CD14-positive monocyte (primary cell): ENCODE measurements at regions not wholly inside any gene's neighbourhood (a gene's known extent, or its start where the extent isn't known, plus 50 kb on each side); places are given as distances from the start of the nearest gene placed in this dataset.

Source experiments
- DNase-seq, 3 donors: peaks; one replicate each; pipeline ENCODE4 v3.0.0-alpha.2; 2011 to 2022
- H2AFZ ChIP-seq: 2 replicates; pipeline ENCODE4 v1.6.0; 2012; ENCODE audit warnings: mild to moderate bottlenecking, low read depth, low read length, inconsistent platforms; ENCODE audit not compliant: insufficient read depth, poor library complexity, severe bottlenecking
- H3K27ac ChIP-seq, 2 donors: 1 replicate in 1 of 2; 2 replicates in 1 of 2; pipeline ENCODE4 v1.5.1; 2012 to 2013; ENCODE audit warnings: low read length in 2 of 2, control low read depth in 1 of 2, inconsistent platforms in 1 of 2, low read depth in 1 of 2, mild to moderate bottlenecking in 1 of 2
- H3K27me3 ChIP-seq, 2 donors: one replicate each; pipeline versions ENCODE4 v1.6.0 to v1.6.1; 2011 to 2013; ENCODE audit warnings: low read length in 2 of 2; ENCODE audit not compliant: control insufficient read depth in 2 of 2, insufficient read depth in 2 of 2
- H3K36me3 ChIP-seq, 2 donors: replicated peaks in 1 of 2; 1 replicate in 1 of 2; 2 replicates in 1 of 2; pipeline versions ENCODE4 v1.5.1 to v1.6.1; 2012 to 2013; ENCODE audit warnings: low read length in 2 of 2, control low read depth in 1 of 2, inconsistent platforms in 1 of 2, mild to moderate bottlenecking in 1 of 2; ENCODE audit not compliant: insufficient read depth in 2 of 2, control insufficient read depth in 1 of 2
- H3K4me1 ChIP-seq, 2 donors: 1 replicate in 1 of 2; 2 replicates in 1 of 2; pipeline versions ENCODE4 v1.5.1 to v1.6.1; 2012 to 2013; ENCODE audit warnings: low read length in 2 of 2, control low read depth in 1 of 2, inconsistent platforms in 1 of 2, mild to moderate bottlenecking in 1 of 2, moderate library complexity in 1 of 2; ENCODE audit not compliant: insufficient read depth in 2 of 2, control insufficient read depth in 1 of 2
- H3K4me2 ChIP-seq: replicated peaks from 2 replicates; pipeline ENCODE3; 2012; ENCODE audit warnings: low read length, moderate library complexity, mild to moderate bottlenecking; ENCODE audit not compliant: poor library complexity, severe bottlenecking; ENCODE audit errors: extremely low read depth
- H3K4me3 ChIP-seq, 3 experiments: fragments of 200-600 bp in 1 of 3; sonication (generic) in 1 of 3; replicated peaks in 1 of 3; 1 replicate in 2 of 3; 2 replicates in 1 of 3; pipeline ENCODE4 v1.5.1; 2011 to 2013; ENCODE audit warnings: low read length in 3 of 3, mild to moderate bottlenecking in 3 of 3, control low read depth in 2 of 3, low read depth in 2 of 3, inconsistent platforms in 1 of 3, moderate library complexity in 1 of 3
- H3K79me2 ChIP-seq: 2 replicates; pipeline ENCODE4 v1.6.0; 2012; ENCODE audit warnings: mild to moderate bottlenecking, control low read depth, inconsistent platforms, low read length, moderate library complexity; ENCODE audit not compliant: insufficient read depth
- H3K9ac ChIP-seq: 2 replicates; pipeline ENCODE4 v1.6.0; 2017; ENCODE audit warnings: low read length, mild to moderate bottlenecking; ENCODE audit not compliant: insufficient read depth, poor library complexity, severe bottlenecking
- H3K9me3 ChIP-seq, 2 donors: replicated peaks in 1 of 2; 1 replicate in 1 of 2; 2 replicates in 1 of 2; pipeline versions ENCODE4 v1.5.1 to v1.6.1; 2012 to 2013; ENCODE audit warnings: low read length in 2 of 2, control low read depth in 1 of 2; ENCODE audit not compliant: control insufficient read depth in 1 of 2, insufficient read depth in 1 of 2
- H4K20me1 ChIP-seq: 2 replicates; pipeline ENCODE4 v1.6.0; 2012; ENCODE audit warnings: mild to moderate bottlenecking, low read length, control low read depth, moderate library complexity; ENCODE audit not compliant: insufficient read depth
- H3K27ac Mint-ChIP-seq, 7 donors: one replicate each; pipeline ENCODE4 v1.8.0; 2020; ENCODE audit warnings: mild to moderate bottlenecking in 7 of 7, mixed read lengths in 7 of 7, moderate library complexity in 6 of 7, inconsistent platforms in 2 of 7
- H3K27me3 Mint-ChIP-seq, 3 donors: one replicate each; pipeline ENCODE4 v1.8.0; 2021 to 2022; ENCODE audit warnings: low read depth in 3 of 3, mild to moderate bottlenecking in 3 of 3, mixed read lengths in 3 of 3, moderate library complexity in 3 of 3, inconsistent platforms in 1 of 3
- H3K36me3 Mint-ChIP-seq, 2 donors: one replicate each; pipeline ENCODE4 v1.8.0; 2020; ENCODE audit warnings: mixed read lengths in 2 of 2, inconsistent platforms in 1 of 2, mild to moderate bottlenecking in 1 of 2
- H3K4me1 Mint-ChIP-seq: one replicate; pipeline ENCODE4 v1.8.0; 2020; ENCODE audit warnings: mild to moderate bottlenecking, mixed read lengths
- H3K4me3 Mint-ChIP-seq, 2 donors: one replicate each; pipeline ENCODE4 v1.8.0; 2020; ENCODE audit warnings: mild to moderate bottlenecking in 2 of 2, mixed read lengths in 2 of 2, moderate library complexity in 1 of 2
- H3K9me3 Mint-ChIP-seq, 7 donors: one replicate each; pipeline ENCODE4 v1.8.0; 2020 to 2022; ENCODE audit warnings: mixed read lengths in 7 of 7, mild to moderate bottlenecking in 6 of 7, moderate library complexity in 6 of 7, inconsistent platforms in 2 of 7
- WGBS: methylation state at CpG from one replicate; pipeline ENCODE4 v1.1.5; 2013; ENCODE audit warnings: missing lambda C conversion rate; ENCODE audit not compliant: insufficient coverage; 5-methylcytosine and 5-hydroxymethylcytosine counted together
- intact Hi-C, 2 donors: fragments of 100-400 bp; cut with micrococcal nuclease; formaldehyde crosslinking; loops; one replicate each; pipeline versions ENCODE4 v1.15.0 to v1.15.1; 2023
- TF ChIP-seq, protein P1 (sequence below): fragments of 200-600 bp; IDR thresholded peaks from one replicate; pipeline ENCODE4 v1.8.0; 2022; ENCODE audit warnings: antibody characterized with exemption, mild to moderate bottlenecking

DNA sequence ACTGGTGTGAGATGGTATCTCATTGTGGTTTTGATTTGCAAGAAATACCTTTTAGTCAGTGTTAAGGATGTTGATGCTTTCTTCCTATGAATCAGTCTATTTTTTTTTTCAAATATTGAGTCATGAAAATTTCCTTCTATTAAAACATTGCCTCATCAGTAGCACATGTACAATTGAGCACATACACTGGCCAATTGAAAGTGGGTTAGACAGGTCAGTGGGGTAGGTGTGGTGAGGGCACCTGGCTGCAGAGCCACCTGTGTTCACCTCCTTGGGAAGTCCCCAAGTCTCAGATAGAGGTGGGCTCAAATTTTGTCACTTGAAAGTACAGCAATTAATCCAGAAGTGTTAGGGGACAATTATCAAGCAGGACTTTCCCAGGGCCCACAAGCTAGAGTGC, 243.7 kb downstream of the SPRY1 start:
- no peak overlapping the region for H3K9ac ChIP-seq
- no peaks in the 10 kb centered on the region for H3K36me3 ChIP-seq
- H3K27me3 Mint-ChIP-seq = peaks cover 0 to 6% (median 3%) of the 10 kb centered on the region in 3 donors
- DNase-seq = no peak
- H3K36me3 Mint-ChIP-seq = no peaks in the 10 kb centered on the region
- H3K4me2 ChIP-seq = no peak overlapping the region
- H3K4me1 Mint-ChIP-seq = no peaks in the 10 kb centered on the region
- no peak overlapping the region for H3K27ac ChIP-seq
- no peaks in the 10 kb centered on the region for H3K79me2 ChIP-seq
- H4K20me1 ChIP-seq = no peaks in the 10 kb centered on the region
- TF ChIP-seq, protein P1, sequence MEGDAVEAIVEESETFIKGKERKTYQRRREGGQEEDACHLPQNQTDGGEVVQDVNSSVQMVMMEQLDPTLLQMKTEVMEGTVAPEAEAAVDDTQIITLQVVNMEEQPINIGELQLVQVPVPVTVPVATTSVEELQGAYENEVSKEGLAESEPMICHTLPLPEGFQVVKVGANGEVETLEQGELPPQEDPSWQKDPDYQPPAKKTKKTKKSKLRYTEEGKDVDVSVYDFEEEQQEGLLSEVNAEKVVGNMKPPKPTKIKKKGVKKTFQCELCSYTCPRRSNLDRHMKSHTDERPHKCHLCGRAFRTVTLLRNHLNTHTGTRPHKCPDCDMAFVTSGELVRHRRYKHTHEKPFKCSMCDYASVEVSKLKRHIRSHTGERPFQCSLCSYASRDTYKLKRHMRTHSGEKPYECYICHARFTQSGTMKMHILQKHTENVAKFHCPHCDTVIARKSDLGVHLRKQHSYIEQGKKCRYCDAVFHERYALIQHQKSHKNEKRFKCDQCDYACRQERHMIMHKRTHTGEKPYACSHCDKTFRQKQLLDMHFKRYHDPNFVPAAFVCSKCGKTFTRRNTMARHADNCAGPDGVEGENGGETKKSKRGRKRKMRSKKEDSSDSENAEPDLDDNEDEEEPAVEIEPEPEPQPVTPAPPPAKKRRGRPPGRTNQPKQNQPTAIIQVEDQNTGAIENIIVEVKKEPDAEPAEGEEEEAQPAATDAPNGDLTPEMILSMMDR = no peak
- H3K9me3 ChIP-seq = no peaks in the 10 kb centered on the region
- intact Hi-C loops = no loop called here
- H3K4me3 Mint-ChIP-seq = no peak overlapping the region
- H3K4me1 ChIP-seq = no peaks in the 10 kb centered on the region
- no peak overlapping the region for H3K4me3 ChIP-seq
- peak overlapping the region in 2 of 7 donors; percentile 35 to 67 for H3K27ac Mint-ChIP-seq
- no peak overlapping the region for H2AFZ ChIP-seq
- H3K9me3 Mint-ChIP-seq = peaks cover 4 to 17% (median 10%) of the 10 kb centered on the region in 7 donors
- H3K27me3 ChIP-seq = no peaks in the 10 kb centered on the region

GRCh38 chr4:123640824-123641223, 244.2 kb downstream of the SPRY1 start:
- Mint-ChIP-seq H3K4me1 (no peaks in the 10 kb centered on the region), H3K9me3 (peaks cover 4 to 13% (median 10%) of the 10 kb centered on the region in 7 donors), H3K4me3 (no peak overlapping the region), H3K27ac (no peak overlapping the region), H3K27me3 (peaks cover 0 to 6% (median 3%) of the 10 kb centered on the region in 3 donors), H3K36me3 (no peaks in the 10 kb centered on the region)
- Histone ChIP-seq H3K79me2 (no peaks in the 10 kb centered on the region), H3K36me3 (no peaks in the 10 kb centered on the region), H3K4me2 (no peak overlapping the region), H3K27ac (no peak overlapping the region), H4K20me1 (no peaks in the 10 kb centered on the region), H2AFZ (no peak overlapping the region), H3K9ac (no peak overlapping the region), H3K4me1 (no peaks in the 10 kb centered on the region), H3K27me3 (no peaks in the 10 kb centered on the region), H3K9me3 (no peaks in the 10 kb centered on the region), H3K4me3 (no peak overlapping the region)
- no CpG with 5 or more reads among the region's 2 CpGs for WGBS
- no peak for DNase-seq
- intact Hi-C loops = no loop called here
- TF ChIP-seq, protein P1 = no peak
